K562 (cell line): ENCODE measurements at regions not wholly inside any gene's neighbourhood (a gene's known extent, or its start where the extent isn't known, plus 50 kb on each side); places are given as distances from the start of the nearest gene placed in this dataset.

ENCODE experiments used
- ATAC-seq: fragments of 200-7000 bp; cut with Tn5 transposase; 3 replicates; pipeline ENCODE4 v1.9.1; 2020; ENCODE audit warnings: moderate library complexity
- BruUV-seq: library from RNA; stranded (reverse); fragments of 400-500 nt; replicated peaks from 2 replicates; lab custom pipeline; 2021; lab: Mats Ljungman, UMichigan
- CTCF ChIA-PET: fragments of 300-600 bp; formaldehyde crosslinking; extraction: SDS; loops from one replicate; lab custom pipeline; 2021; ENCODE audit warnings: low intra/inter-chr PET ratio; lab: Yijun Ruan, JAX
- POLR2A ChIA-PET: fragments of 300-600, 350-650 bp; sonication (Branson Sonifier 250); formaldehyde crosslinking; extraction: SDS; loops from one replicate; lab custom pipeline; 2021; ENCODE audit warnings: antibody characterized with exemption, inconsistent platforms; lab: Yijun Ruan, JAX
- DNase-seq, 4 experiments: peaks; one replicate each; pipeline versions ENCODE4 v3.0.0 to v3.0.0-alpha.2; 2011 to 2018; ENCODE audit warnings: low spot score in 3 of 4, mixed read lengths in 3 of 4; ENCODE audit errors: extremely low read depth in 1 of 4
- FAIRE-seq: peaks from 2 replicates; lab custom pipeline; 2011; peaks lifted over from hg19 to GRCh38; lab: Jason Lieb, UNC
- H2AFZ ChIP-seq: 2 replicates; pipeline ENCODE4 v1.6.0; 2011; ENCODE audit warnings: low read depth, low read length, control low read depth, inconsistent platforms
- H3K27ac ChIP-seq: fragments of 200-600 bp; 3 replicates; pipeline ENCODE4 v1.8.0; 2011; ENCODE audit warnings: low read depth, mild to moderate bottlenecking, control low read depth, inconsistent platforms, low read length, moderate library complexity, mixed read lengths; ENCODE audit errors: extremely low read depth
- H3K27me3 ChIP-seq, 2 experiments: fragments of 300-600 bp in 1 of 2; 2 replicates in 1 of 2; 3 replicates in 1 of 2; pipeline versions ENCODE4 v1.6.0 to v1.8.0; 2011; ENCODE audit warnings: inconsistent platforms in 2 of 2, low read length in 2 of 2, mild to moderate bottlenecking in 1 of 2, mixed read lengths in 1 of 2, moderate library complexity in 1 of 2; ENCODE audit not compliant: control insufficient read depth in 2 of 2, insufficient read depth in 2 of 2
- H3K36me3 ChIP-seq: fragments of 300-600 bp; 3 replicates; pipeline ENCODE4 v1.8.0; 2011; ENCODE audit warnings: mild to moderate bottlenecking, low read length, inconsistent platforms; ENCODE audit not compliant: control insufficient read depth, insufficient read depth
- H3K4me1 ChIP-seq, 2 experiments: fragments of 200-600 bp in 1 of 2; replicated peaks in 1 of 2; 2 replicates in 1 of 2; 3 replicates in 1 of 2; pipeline versions ENCODE4 v1.5.1 to v1.8.0; 2011; ENCODE audit warnings: inconsistent platforms in 2 of 2, low read length in 2 of 2, mild to moderate bottlenecking in 1 of 2, mixed read lengths in 1 of 2, moderate library complexity in 1 of 2; ENCODE audit not compliant: control insufficient read depth in 2 of 2, insufficient read depth in 2 of 2
- H3K4me2 ChIP-seq: 2 replicates; pipeline ENCODE4 v1.6.1; 2011; ENCODE audit warnings: low read length, control low read depth, inconsistent platforms, mixed read lengths; ENCODE audit not compliant: insufficient read depth
- H3K4me3 ChIP-seq: fragments of 200-600 bp; sonication (generic), shearing (Covaris generic); 2 replicates; pipeline ENCODE4 v1.5.1; 2016; ENCODE audit warnings: control low read depth, inconsistent platforms
- H3K79me2 ChIP-seq: fragments of 200-600 bp; 3 replicates; pipeline ENCODE4 v1.8.0; 2011; ENCODE audit warnings: low read length, inconsistent platforms; ENCODE audit not compliant: control insufficient read depth, insufficient read depth
- H3K9ac ChIP-seq, 2 experiments: 2 replicates each; pipeline versions ENCODE4 v1.6.0 to v1.6.1; 2011; ENCODE audit warnings: low read depth in 2 of 2, low read length in 2 of 2, control low read depth in 1 of 2, inconsistent platforms in 1 of 2, mild to moderate bottlenecking in 1 of 2, mixed read lengths in 1 of 2; ENCODE audit not compliant: insufficient read depth in 1 of 2
- H3K9me1 ChIP-seq: one replicate; pipeline ENCODE4 v1.6.0; 2011; ENCODE audit warnings: inconsistent platforms, mild to moderate bottlenecking, low read length, moderate library complexity; ENCODE audit not compliant: control insufficient read depth, insufficient read depth
- H3K9me3 ChIP-seq: replicated peaks from 2 replicates; pipeline ENCODE4 v1.5.1; 2011; ENCODE audit warnings: low read depth, low read length, inconsistent platforms; ENCODE audit not compliant: control insufficient read depth, insufficient read depth
- H4K20me1 ChIP-seq: replicated peaks from 2 replicates; pipeline ENCODE4 v1.6.1; 2011; ENCODE audit warnings: low read length, inconsistent platforms, mixed read lengths; ENCODE audit not compliant: control insufficient read depth, insufficient read depth
- BCOR ChIP-seq: fragments of 450-650 bp; IDR thresholded peaks from 2 replicates; pipeline ENCODE4 v1.6.1; 2016
- CHD1 ChIP-seq: fragments of 200-600 bp; sonication (generic); IDR thresholded peaks from one replicate; pipeline ENCODE4 v1.6.1; 2012; ENCODE audit warnings: mild to moderate bottlenecking, moderate library complexity, low read length, inconsistent platforms
- CREM ChIP-seq: IDR thresholded peaks from 2 replicates; pipeline ENCODE4 v1.6.1; 2014; ENCODE audit warnings: antibody characterized with exemption, low read depth
- EP400 ChIP-seq: fragments of 450-650 bp; IDR thresholded peaks from 2 replicates; pipeline ENCODE4 v1.6.1; 2017; ENCODE audit warnings: antibody characterized with exemption, mild to moderate bottlenecking, moderate library complexity
- KAT2B ChIP-seq: IDR thresholded peaks from one replicate; pipeline ENCODE4 v1.6.1; 2012; ENCODE audit warnings: low read depth, mild to moderate bottlenecking, control low read depth, inconsistent platforms, low read length, moderate library complexity
- L3MBTL2 ChIP-seq: fragments of 450-650 bp; IDR thresholded peaks from 2 replicates; pipeline ENCODE4 v1.6.1; 2016; ENCODE audit warnings: mild to moderate bottlenecking, moderate library complexity
- NFYB ChIP-seq: IDR thresholded peaks from 2 replicates; pipeline ENCODE4 v1.6.1; 2011; ENCODE audit warnings: mild to moderate bottlenecking, moderate library complexity; ENCODE audit not compliant: insufficient read length; ENCODE audit errors: extremely low read depth
- NR2F6 ChIP-seq: fragments of 450-650 bp; formaldehyde crosslinking; IDR thresholded peaks from 2 replicates; pipeline ENCODE4 v1.4.0; 2020; ENCODE audit warnings: mild to moderate bottlenecking
- NUFIP1 ChIP-seq: fragments of 450-650 bp; IDR thresholded peaks from 2 replicates; pipeline ENCODE4 v1.6.1; 2018; ENCODE audit not compliant: partially characterized antibody
- PATZ1 ChIP-seq: fragments of 250-450 bp; sonication (Bioruptor Pico); IDR thresholded peaks from 2 replicates; pipeline ENCODE4 v1.5.0; 2020; ENCODE audit warnings: mild to moderate bottlenecking, borderline replicate concordance
- POLR3A ChIP-seq: IDR thresholded peaks from 2 replicates; pipeline ENCODE4 v1.6.1; 2011; ENCODE audit warnings: borderline replicate concordance, mild to moderate bottlenecking, moderate library complexity; ENCODE audit not compliant: insufficient read length, insufficient read depth; ENCODE audit errors: extremely low read depth
- RBM22 ChIP-seq: fragments of 200-400 bp; formaldehyde crosslinking; IDR thresholded peaks from 2 replicates; pipeline ENCODE4 v1.6.1; 2018; ENCODE audit warnings: low read length, low read depth; ENCODE audit not compliant: poor library complexity, severe bottlenecking
- SAFB ChIP-seq: fragments of 200-400 bp; formaldehyde crosslinking; IDR thresholded peaks from 2 replicates; pipeline ENCODE4 v1.6.1; 2017; ENCODE audit warnings: low read depth, low read length, borderline replicate concordance
- SIN3A ChIP-seq, 2 experiments: fragments of 150-350 bp in 1 of 2; IDR thresholded peaks; 2 replicates each; pipeline ENCODE4 v1.6.1; 2011 to 2016; ENCODE audit warnings: borderline replicate concordance in 2 of 2, low read depth in 2 of 2, low read length in 2 of 2, mild to moderate bottlenecking in 2 of 2, moderate library complexity in 2 of 2; ENCODE audit not compliant: control insufficient read depth in 1 of 2
- SMARCA4 ChIP-seq: fragments of 450-650 bp; IDR thresholded peaks from 2 replicates; pipeline ENCODE4 v1.6.1; 2016
- ZFP91 ChIP-seq: sonication (generic); formaldehyde crosslinking; IDR thresholded peaks from 2 replicates; pipeline ENCODE4 v1.8.0; 2022; ENCODE audit warnings: mild to moderate bottlenecking, missing genetic modification reagents
- ZNF609 ChIP-seq: sonication (generic); formaldehyde crosslinking; IDR thresholded peaks from 2 replicates; pipeline ENCODE4 v1.8.1; 2023; ENCODE audit warnings: missing genetic modification reagents, mild to moderate bottlenecking, borderline replicate concordance
- in situ Hi-C: fragments of 300-500 bp; cut with MboI; formaldehyde crosslinking; loops from 4 replicates; pipeline ENCODE4 v1.15.0; 2018; ENCODE audit warnings: inconsistent platforms, mixed read lengths
- intact Hi-C: fragments of 100-400 bp; cut with micrococcal nuclease; formaldehyde crosslinking; loops from 2 replicates; pipeline ENCODE4 v1.14.2; 2022

GRCh38 chr2:64275174-64275466 is 130.9 kb upstream of the PELI1 start:
- Histone ChIP-seq H3K79me2 (no peaks in the 10 kb centered on the region), H3K27ac (no peak overlapping the region), H3K4me2 (no peak overlapping the region), H3K9me3 (no peaks in the 10 kb centered on the region), H3K4me3 (no peak overlapping the region), H4K20me1 (no peaks in the 10 kb centered on the region), H2AFZ (no peak overlapping the region), H3K9ac (no peak overlapping the region), H3K36me3 (no peaks in the 10 kb centered on the region), H3K27me3 (no peaks in the 10 kb centered on the region), H3K4me1 (peaks cover 5 to 14% of the 10 kb centered on the region in 2 experiments; a peak in 4 of 5 replicates), H3K9me1 (no peaks in the 10 kb centered on the region)
- POLR2A ChIA-PET: no interaction called here
- BruUV-seq: no TSS peak
- ATAC-seq (no peak), DNase-seq (no peak), FAIRE-seq (no peak)
- in situ Hi-C loops: no loop called here
- CTCF ChIA-PET: no interaction called here
- intact Hi-C loops: no loop called here
- TF ChIP-seq NFYB (no peak), KAT2B (no peak), SAFB (no peak), NUFIP1 (no peak), CHD1 (no peak), CREM (no peak), SMARCA4 (no peak), ZNF609 (no peak), L3MBTL2 (no peak), NR2F6 (CRISPR knock-in tag) (no peak), ZFP91 (CRISPR knock-in tag) (no peak), BCOR (no peak), PATZ1 (CRISPR knock-in tag) (no peak), SIN3A (IDR thresholded peaks at IDR 0.05; ENCODE audit: borderline replicate concordance in 2 of 2, control insufficient read depth in 1 of 2, low read depth in 2 of 2, low read length in 2 of 2) (no peak), POLR3A (no peak), EP400 (no peak), RBM22 (no peak)
